PFSK-1 (cell line): ENCODE measurements at regions not wholly inside any gene's neighbourhood (a gene's known extent, or its start where the extent isn't known, plus 50 kb on each side); places are given as distances from the start of the nearest gene placed in this dataset.

Source experiments
- POLR2AphosphoS5 ChIP-seq: IDR thresholded peaks from 2 replicates; pipeline ENCODE4 v1.6.1; 2012; ENCODE audit warnings: low read depth, mild to moderate bottlenecking, control low read depth, low read length, moderate library complexity
- TAF1 ChIP-seq: IDR thresholded peaks from 2 replicates; pipeline ENCODE4 v1.6.1; 2012; ENCODE audit warnings: low read length, control low read depth, borderline replicate concordance; ENCODE audit not compliant: insufficient read depth

DNA sequence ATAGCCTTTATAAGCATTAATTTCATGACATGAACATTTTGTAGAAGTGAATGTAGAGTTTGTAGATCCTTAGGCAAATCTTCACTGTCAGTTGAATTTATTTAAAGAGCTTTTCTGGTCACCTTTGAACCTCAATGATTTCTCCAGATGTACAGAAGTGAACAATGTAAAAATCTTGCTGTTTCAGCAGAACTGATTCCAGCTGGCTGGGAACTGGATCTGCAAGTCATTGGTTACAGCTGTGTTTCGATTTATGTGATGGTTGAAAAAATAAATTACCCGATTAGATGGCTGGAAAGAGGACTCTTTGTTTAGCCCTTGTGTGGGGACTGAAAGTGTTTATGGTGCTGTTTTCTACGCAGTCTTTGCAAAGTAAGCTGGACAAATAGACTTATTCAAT is 849.8 kb downstream of the USP25 start:
- TF ChIP-seq POLR2AphosphoS5 (no peak), TAF1 (no peak)
